ENCODE measurements at regions not wholly inside any gene's neighbourhood (a gene's known extent, or its start where the extent isn't known, plus 50 kb on each side); places are given as distances from the start of the nearest gene placed in this dataset.

- no peak for DNase-seq
These were observed 118.0 kb upstream of the DPH6 start for GRCh38 chr15:35663956-35664355.

DNA sequence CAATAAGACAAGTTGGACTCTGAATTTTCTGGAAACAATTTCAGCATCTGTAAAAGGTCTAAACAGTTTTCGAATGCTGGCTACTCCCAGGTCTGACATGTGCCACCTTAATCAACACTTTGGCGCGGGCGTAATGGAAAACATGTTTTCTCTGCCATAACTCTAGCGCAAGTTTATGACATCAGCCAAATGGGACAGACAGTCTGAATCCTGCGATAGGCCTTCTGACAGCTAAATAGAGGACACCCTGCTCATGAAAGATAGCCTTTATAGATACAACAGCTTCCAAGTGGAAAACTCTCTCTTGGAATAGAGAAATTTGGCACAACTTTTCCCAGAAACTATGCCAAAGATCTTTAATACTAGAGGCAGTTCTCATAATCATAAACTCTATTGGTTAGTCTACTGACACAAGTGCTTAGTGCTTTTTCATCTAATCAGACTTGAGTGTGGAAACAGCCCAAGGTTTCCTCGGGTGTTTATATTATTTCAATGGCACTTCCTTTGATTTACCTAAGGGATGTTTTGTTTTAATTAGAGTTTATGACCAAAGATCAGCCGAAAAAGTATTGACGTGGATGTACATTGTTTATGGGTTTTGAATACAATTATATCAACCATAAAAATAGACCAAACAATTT is 120.1 kb upstream of the DPH6 start:
- DNase-seq = no peak

DNA sequence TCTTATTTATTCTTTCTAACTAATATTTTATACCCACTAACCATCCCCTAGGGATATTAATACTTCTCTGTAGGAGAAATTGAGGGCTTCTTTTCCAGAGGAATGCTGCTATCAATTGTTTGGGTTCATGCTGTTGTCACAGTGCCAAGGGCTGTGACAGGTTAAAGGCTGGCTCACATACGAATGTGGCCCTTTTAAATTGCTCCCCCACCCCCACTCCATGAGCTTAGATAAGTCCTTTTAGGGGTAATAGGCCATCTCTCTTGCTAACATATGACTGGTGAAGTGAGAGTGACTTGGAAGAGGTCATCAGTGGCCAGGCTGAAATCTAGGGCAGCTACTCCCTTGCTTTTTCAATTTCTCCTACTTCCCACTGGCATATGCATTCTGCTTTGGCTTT is 121.9 kb upstream of the DPH6 start:
- no peak for DNase-seq

GRCh38 chr15:35669021-35669420 is 123.1 kb upstream of the DPH6 start:
- no peak for DNase-seq

GRCh38 chr15:35669432-35670045 is 123.6 kb upstream of the DPH6 start:
- DNase-seq = no peak

- no peak for DNase-seq
These were observed 125.2 kb upstream of the DPH6 start for GRCh38 chr15:35671197-35671596.

GRCh38 chr15:35671981-35672380 is 126.0 kb upstream of the DPH6 start:
- no peak for DNase-seq

DNA sequence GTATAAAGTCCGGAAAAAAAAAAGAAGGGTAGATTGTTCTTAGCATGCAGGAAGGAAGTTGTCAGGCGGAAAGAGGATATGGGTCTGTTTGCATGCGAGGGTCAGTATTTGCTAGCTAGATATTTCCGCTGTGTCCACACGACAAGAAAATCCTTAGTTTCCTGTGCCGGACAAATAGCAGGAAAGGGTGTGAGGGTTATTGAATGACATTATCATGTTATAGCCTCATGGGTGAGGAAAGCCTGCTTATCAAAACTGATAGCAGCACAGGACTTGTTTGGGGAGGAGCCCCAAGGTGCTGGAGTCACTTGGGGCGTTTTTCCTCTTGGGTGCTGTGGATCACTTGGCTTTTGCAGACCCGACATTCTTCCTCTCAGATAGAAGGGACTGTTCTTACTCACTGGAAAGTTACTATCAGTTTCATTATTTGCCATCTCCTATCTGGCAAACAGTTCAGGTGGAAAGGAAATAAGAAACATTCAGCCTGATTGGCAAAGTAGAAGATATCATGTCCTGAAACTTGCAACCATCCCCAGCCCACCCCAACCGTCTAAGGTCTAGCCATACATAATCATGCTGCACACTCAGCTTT is 127.2 kb upstream of the DPH6 start:
- DNase-seq = no peak

DNA sequence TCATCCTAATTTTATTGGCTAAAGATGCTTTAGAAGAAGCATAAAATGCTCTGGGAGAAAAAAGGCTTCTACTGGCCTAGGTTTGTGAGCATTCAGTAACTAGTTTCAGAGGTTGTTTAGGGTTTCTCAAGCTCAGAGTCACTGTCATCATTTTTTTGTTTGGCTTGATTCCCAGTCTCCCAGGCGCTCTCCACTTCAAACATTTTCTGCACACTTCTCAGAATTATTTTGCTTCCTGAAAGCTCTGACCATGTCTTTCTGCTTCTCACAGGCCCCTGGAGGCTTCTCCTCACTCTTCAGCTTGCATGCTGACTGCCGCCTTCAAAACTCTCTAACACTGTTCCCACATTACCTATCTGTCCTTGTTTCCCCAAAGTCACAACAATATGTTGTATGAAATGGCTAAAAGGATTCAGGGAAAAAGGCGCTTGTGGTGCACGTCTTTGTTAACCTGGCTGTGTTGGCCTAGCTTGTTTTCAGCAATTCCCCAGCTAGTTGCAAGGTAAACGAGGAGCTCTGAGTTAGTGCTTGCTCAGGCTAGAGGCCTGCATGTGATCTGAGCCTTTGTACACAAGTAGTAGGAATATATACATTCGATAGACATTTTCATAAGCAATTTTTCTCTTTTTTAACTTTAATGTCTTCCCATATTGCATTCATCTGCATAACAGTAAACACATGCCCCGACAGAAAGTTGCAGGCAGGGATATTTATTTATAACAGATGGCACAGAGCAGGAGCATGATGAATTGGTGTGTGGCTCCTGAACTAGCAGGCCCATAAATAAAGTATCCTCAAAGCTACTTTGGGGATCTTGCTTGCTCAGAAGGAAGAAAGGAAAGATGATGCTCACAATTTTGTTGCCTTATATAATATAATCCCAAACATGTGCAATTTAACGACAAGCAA is 129.2 kb upstream of the DPH6 start:
- DNase-seq = no peak

GRCh38 chr15:35678774-35679173 is 132.8 kb upstream of the DPH6 start:
- no peak for DNase-seq

DNA sequence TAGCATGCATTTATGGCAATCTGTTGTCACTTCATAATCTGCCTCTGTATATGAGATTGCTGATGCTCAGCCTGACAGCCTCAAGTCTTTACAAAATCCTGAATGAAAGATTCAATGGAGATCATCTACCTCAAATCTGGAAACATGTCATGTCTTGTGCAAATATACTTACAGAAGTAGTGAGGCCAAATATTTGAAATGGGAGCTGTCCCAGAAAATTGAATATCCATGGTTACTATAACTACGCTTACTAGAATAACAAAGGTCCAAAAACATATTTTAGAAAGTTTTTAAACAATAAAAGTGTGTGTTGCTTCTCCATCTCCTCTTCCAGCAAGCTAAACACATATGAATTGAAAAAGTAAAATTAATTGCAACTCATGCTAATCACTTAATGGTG is 133.2 kb upstream of the DPH6 start:
- no peak for DNase-seq

DNA sequence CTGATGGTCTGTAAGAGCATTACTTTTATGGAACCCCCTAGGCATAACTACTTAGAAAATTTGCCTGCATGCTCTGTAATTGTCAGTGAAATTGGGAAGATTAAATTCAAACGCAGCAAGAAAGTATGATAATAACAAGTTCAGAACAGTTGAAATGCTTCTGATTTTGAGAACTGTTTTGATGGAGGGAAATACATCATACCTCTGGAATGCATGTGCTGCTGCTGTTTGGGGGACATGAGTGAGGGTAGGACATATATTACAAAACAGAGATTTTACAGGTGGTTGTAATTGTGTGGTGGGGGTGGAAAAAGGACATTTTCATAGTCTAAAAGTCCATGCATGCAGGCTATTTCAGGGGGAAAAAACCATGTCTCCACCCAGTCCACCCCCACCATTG is 135.0 kb upstream of the DPH6 start:
- DNase-seq = no peak

- no peak for DNase-seq
These were observed 140.4 kb upstream of the DPH6 start for GRCh38 chr15:35686347-35686746.

DNA sequence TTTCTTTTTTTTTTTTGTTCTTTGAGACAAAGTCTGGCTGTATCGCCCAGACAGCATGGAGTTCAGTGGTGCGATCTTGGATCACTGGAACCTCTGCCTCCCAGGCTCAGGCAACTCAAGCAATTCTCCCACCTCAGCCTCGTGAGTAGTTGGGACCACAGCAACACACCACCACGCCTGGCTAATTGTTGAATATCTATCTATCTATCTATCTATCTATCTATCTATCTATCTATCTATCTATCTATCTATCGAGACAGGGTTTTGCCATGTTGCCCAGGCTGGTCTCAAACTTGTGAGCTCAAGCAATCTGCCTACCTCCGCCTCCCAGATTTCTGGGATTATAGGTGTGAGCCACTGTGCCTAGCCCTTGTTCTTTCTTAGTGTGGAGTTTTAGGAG is 143.3 kb upstream of the DPH6 start:
- no peak for DNase-seq

DNA sequence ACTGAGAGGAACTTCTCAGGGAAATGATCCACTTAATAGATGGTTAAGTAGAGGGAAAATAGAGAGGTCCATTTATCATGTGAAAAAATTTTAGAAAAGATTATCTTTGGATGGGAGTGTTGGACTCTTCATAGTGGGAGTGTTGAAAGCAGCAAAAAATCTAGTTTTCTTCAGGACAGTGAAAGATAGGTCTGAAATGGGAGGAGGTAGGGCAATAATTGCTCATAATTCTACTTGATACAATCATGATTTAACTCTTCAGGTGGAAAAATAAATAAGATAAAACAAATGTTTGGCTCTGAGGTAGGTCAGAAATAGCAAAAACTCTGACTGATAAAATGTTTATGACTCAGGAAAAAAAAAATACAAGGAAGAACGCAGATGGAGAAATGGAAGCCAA is 144.1 kb upstream of the DPH6 start:
- no peak for DNase-seq

GRCh38 chr15:35690698-35691116 is 144.7 kb upstream of the DPH6 start:
- no peak for DNase-seq

- no peak for DNase-seq
These were observed 145.3 kb upstream of the DPH6 start for GRCh38 chr15:35691173-35691761.

DNA sequence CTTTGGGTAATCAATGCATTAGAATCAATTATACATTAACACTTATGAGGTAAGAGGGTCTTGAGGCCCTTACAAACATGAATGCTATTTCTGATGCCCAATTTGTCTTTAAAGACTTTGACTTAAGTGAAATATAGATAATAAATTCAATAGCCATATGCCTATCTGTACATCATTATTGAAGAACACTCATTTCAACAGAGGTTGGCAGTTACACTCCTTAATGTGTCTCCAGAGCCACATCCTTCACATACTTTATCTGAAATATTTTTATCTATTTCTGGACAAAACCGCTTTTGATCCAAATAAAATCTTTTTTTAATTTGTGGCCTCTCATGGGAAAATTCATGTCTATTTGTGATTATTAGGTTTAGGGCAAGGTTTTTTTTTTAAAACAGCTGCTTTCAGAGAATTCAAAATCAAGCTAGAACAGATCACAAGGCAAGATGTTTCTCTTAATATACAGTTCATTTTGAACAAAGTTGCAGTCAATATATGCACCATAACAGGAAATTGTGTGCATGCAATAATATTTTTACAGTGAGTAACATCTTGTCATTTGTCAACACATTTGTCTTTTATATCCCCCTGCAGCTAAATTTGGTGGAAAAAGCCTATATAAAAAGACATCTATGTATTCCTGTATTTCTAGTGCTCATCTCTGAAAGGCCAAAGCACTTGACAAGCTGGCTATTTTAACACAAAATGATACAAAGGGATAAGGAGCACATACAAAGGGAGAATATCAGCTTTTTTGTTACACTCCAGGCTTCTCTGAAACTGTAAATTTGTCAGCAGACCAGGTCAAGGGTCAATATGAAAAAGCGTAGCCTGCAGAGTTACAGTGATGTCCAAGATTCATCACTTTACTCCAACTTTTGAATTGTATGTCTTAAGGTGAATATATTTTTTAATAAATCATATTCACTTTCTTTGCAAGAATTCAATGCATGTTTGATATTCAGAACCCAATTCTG is 146.2 kb upstream of the DPH6 start:
- DNase-seq = no peak

GRCh38 chr15:35693286-35693685 is 147.3 kb upstream of the DPH6 start:
- DNase-seq = no peak

DNA sequence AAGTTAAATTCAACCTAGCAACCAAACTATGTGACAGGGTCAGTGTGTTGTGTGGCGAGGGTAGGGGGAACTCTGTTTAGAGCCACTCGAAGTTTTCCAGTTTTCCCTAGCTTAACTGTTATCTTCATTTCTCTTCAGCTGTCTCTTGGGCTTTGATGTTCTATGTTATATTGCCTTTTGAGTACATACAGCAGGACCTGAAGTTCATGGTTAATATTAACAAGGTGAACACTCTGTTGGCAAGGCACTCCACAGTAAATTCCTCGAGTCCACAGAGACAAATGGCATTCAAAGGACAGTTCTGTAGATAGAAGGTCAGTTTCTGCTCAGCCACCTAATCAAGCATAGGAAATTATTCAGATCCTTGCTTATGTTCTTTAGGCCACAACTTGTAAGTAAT is 147.9 kb upstream of the DPH6 start:
- DNase-seq = no peak

- DNase-seq = no peak
These were observed 149.0 kb upstream of the DPH6 start for GRCh38 chr15:35695003-35695402.

DNA sequence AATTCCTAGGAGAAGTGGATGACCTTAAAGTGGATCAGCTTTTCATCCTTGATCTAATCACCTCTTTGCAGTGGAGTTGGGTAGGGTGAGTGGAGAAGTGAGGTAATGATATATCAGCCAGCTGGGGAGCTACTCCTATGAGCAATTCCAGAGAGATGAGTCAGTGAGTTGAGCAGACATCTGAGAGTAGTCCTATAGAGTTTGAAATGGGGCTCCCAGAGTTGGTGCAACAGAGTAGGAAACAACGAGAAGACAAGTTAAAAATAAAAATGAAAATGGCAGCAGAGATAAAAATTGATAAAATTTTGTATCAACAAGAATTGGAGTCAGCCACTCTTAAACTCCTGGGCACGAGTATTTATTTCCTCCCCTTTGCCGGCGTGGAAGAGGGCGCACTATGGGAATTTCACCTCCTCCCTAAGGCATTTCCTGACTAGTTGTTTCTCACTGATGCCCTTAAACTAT is 150.8 kb upstream of the DPH6 start:
- DNase-seq = no peak
